SK-N-SH (cell line): ENCODE measurements at regions not wholly inside any gene's neighbourhood (a gene's known extent, or its start where the extent isn't known, plus 50 kb on each side); places are given as distances from the start of the nearest gene placed in this dataset.
"Not testable (repeated sequence)": the region's sequence is repeated elsewhere in the genome, so short reads cannot be mapped to it uniquely, and the experiment has no call there.

Experiments used
- CTCF ChIA-PET: fragments of 300-600, 350-600 bp; formaldehyde crosslinking; extraction: SDS; loops from one replicate; lab custom pipeline; 2021; lab: Yijun Ruan, JAX
- POLR2A ChIA-PET: fragments of 350-600 bp; sonication (Branson Sonifier 250); formaldehyde crosslinking; extraction: SDS; loops from one replicate; lab custom pipeline; 2020; ENCODE audit warnings: antibody characterized with exemption, inconsistent platforms; lab: Yijun Ruan, JAX
- DNase-seq: peaks from one replicate; pipeline ENCODE4 v3.0.0; 2012
- H2AFZ ChIP-seq: fragments of 200-600 bp; sonication (generic); 2 replicates; pipeline ENCODE4 v1.8.1; 2016; ENCODE audit warnings: antibody characterized with exemption, mild to moderate bottlenecking, low read depth
- H3F3A ChIP-seq: fragments of 200-600 bp; sonication (generic); replicated peaks from 2 replicates; pipeline ENCODE3; 2016; ENCODE audit warnings: antibody characterized with exemption, mild to moderate bottlenecking; ENCODE audit not compliant: insufficient read depth
- H3K27ac ChIP-seq, 2 experiments: fragments of 200-500 bp in 1 of 2; fragments of 200-600 bp in 1 of 2; sonication (Bioruptor generic) in 1 of 2; sonication (generic), shearing (Covaris generic) in 1 of 2; 2 replicates each; pipeline versions ENCODE4 v1.5.1 to v1.6.1; 2014 to 2016; ENCODE audit warnings: low read depth in 2 of 2, inconsistent platforms in 1 of 2, low read length in 1 of 2, mild to moderate bottlenecking in 1 of 2, mixed read lengths in 1 of 2
- H3K27me3 ChIP-seq: fragments of 200-600 bp; sonication (generic), shearing (Covaris generic); 2 replicates; pipeline ENCODE4 v1.6.1; 2016; ENCODE audit warnings: mixed run types; ENCODE audit not compliant: insufficient read depth
- H3K36me3 ChIP-seq, 2 experiments: fragments of 200-500 bp in 1 of 2; fragments of 200-600 bp in 1 of 2; sonication (Bioruptor generic) in 1 of 2; sonication (generic) in 1 of 2; replicated peaks in 1 of 2; 2 replicates each; pipeline versions ENCODE3 to v1.5.1; 2014 to 2016; ENCODE audit warnings: low read length in 1 of 2, mild to moderate bottlenecking in 1 of 2; ENCODE audit not compliant: insufficient read depth in 2 of 2, control insufficient read depth in 1 of 2
- H3K4me1 ChIP-seq, 2 experiments: fragments of 200-500 bp in 1 of 2; fragments of 200-600 bp in 1 of 2; sonication (Bioruptor generic) in 1 of 2; sonication (generic), shearing (Covaris generic) in 1 of 2; 2 replicates each; pipeline versions ENCODE4 v1.5.1 to v1.6.1; 2014 to 2016; ENCODE audit warnings: low read depth in 1 of 2, low read length in 1 of 2, mixed run types in 1 of 2; ENCODE audit not compliant: insufficient read depth in 2 of 2, control insufficient read depth in 1 of 2
- H3K4me2 ChIP-seq: fragments of 200-600 bp; sonication (generic), shearing (Covaris generic); 2 replicates; pipeline ENCODE4 v1.6.1; 2017; ENCODE audit warnings: mixed run types
- H3K4me3 ChIP-seq, 2 experiments: fragments of 200-500 bp in 1 of 2; fragments of 200-600 bp in 1 of 2; sonication (Bioruptor generic) in 1 of 2; sonication (generic), shearing (Covaris generic) in 1 of 2; 2 replicates each; pipeline versions ENCODE4 v1.5.1 to v1.8.1; 2014 to 2016; ENCODE audit warnings: low read depth in 2 of 2, inconsistent platforms in 1 of 2, low read length in 1 of 2, mild to moderate bottlenecking in 1 of 2, mixed read lengths in 1 of 2, moderate library complexity in 1 of 2
- H3K79me2 ChIP-seq: fragments of 200-600 bp; sonication (generic); 2 replicates; pipeline ENCODE4 v1.8.1; 2017; ENCODE audit warnings: mild to moderate bottlenecking; ENCODE audit not compliant: insufficient read depth
- H3K9ac ChIP-seq: fragments of 200-600 bp; sonication (generic); 2 replicates; pipeline ENCODE4 v1.6.1; 2017; ENCODE audit warnings: mixed run types
- H3K9me2 ChIP-seq: fragments of 200-600 bp; sonication (generic); 2 replicates; pipeline ENCODE4 v1.6.1; 2017; ENCODE audit warnings: mixed run types
- H3K9me3 ChIP-seq: fragments of 200-600 bp; sonication (generic); 2 replicates; pipeline ENCODE4 v1.6.1; 2017; ENCODE audit warnings: mixed run types, mild to moderate bottlenecking, moderate library complexity
- H4K20me1 ChIP-seq: fragments of 200-600 bp; sonication (generic); 2 replicates; pipeline ENCODE4 v1.6.1; 2017; ENCODE audit warnings: mild to moderate bottlenecking, mixed run types; ENCODE audit not compliant: insufficient read depth
- ELF1 ChIP-seq: IDR thresholded peaks from 2 replicates; pipeline ENCODE4 v1.4.0; 2012
- GATA2 ChIP-seq: sonication (generic); formaldehyde crosslinking; IDR thresholded peaks from 2 replicates; pipeline ENCODE4 v1.5.0; 2020; ENCODE audit warnings: mild to moderate bottlenecking, missing genetic modification reagents
- JUND ChIP-seq: IDR thresholded peaks from 2 replicates; pipeline ENCODE4 v1.4.0; 2012
- POLR2AphosphoS5 ChIP-seq: IDR thresholded peaks from 2 replicates; pipeline ENCODE4 v1.6.1; 2012; ENCODE audit warnings: low read depth, low read length
- RCOR1 ChIP-seq: fragments of 150-350 bp; IDR thresholded peaks from 2 replicates; pipeline ENCODE4 v1.6.1; 2017; ENCODE audit warnings: antibody characterized with exemption, low read length
- SIN3A ChIP-seq: IDR thresholded peaks from 2 replicates; pipeline ENCODE4 v1.6.1; 2012; ENCODE audit warnings: low read depth, mild to moderate bottlenecking, low read length, moderate library complexity, borderline replicate concordance
- SMC3 ChIP-seq: IDR thresholded peaks from 2 replicates; pipeline ENCODE4 v1.6.1; 2012; ENCODE audit warnings: low read depth, low read length, improper control_type of control experiment
- TEAD4 ChIP-seq: IDR thresholded peaks from 2 replicates; pipeline ENCODE4 v1.4.0; 2012; ENCODE audit warnings: mild to moderate bottlenecking, borderline replicate concordance; ENCODE audit not compliant: insufficient read depth
- WGBS: methylation state at CpG from one replicate; pipeline ENCODE4 v1.1.6; 2017; ENCODE audit warnings: low lambda C conversion rate; 5-methylcytosine and 5-hydroxymethylcytosine counted together
- TF ChIP-seq, protein P1 (sequence below): IDR thresholded peaks from 2 replicates; pipeline ENCODE4 v1.4.0; 2012; ENCODE audit warnings: low read depth
- TF ChIP-seq, protein P2 (sequence below): IDR thresholded peaks from 2 replicates; pipeline ENCODE4 v1.6.1; 2012; ENCODE audit warnings: mild to moderate bottlenecking, low read depth, low read length, moderate library complexity
- TF ChIP-seq, protein P3 (sequence below): fragments of 150-350 bp; IDR thresholded peaks from 2 replicates; pipeline ENCODE4 v1.6.1; 2017; ENCODE audit warnings: antibody characterized with exemption, low read length, low read depth, borderline replicate concordance

DNA sequence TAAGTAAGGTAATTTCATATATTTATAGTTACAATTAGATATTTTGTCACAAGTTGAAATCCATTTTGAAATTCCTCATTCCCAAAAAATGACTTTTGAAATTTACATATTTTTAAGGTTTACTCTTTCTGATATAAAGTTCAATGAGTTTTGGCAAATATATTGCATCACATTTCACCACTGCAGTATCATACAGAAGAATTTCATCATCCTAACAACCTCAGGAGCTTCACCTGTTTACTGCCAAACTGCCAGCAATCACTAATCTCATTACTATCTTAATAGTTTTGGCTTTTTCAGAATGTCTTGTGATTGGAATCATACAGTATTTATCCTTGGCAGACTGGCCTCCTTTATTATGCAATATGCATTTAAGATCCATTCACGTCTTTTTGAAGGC is 1578.9 kb downstream of the REEP3 start:
- H3F3A ChIP-seq: no peaks in the 10 kb centered on the region
- H3K4me2 ChIP-seq: no peak overlapping the region
- H4K20me1 ChIP-seq: no peaks in the 10 kb centered on the region
- H3K27me3 ChIP-seq: no peaks in the 10 kb centered on the region
- no peak overlapping the region for H3K9ac ChIP-seq
- WGBS: 20% methylated on average over 1 of the region's 1 CpG
- H3K79me2 ChIP-seq: no peaks in the 10 kb centered on the region
- no peak for TF ChIP-seq GATA2 (CRISPR knock-in tag)
- TF ChIP-seq, protein P1, sequence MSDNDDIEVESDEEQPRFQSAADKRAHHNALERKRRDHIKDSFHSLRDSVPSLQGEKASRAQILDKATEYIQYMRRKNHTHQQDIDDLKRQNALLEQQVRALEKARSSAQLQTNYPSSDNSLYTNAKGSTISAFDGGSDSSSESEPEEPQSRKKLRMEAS: no peak
- no peak for TF ChIP-seq JUND
- no peak for TF ChIP-seq POLR2AphosphoS5
- TF ChIP-seq TEAD4: no peak
- TF ChIP-seq, protein P2, sequence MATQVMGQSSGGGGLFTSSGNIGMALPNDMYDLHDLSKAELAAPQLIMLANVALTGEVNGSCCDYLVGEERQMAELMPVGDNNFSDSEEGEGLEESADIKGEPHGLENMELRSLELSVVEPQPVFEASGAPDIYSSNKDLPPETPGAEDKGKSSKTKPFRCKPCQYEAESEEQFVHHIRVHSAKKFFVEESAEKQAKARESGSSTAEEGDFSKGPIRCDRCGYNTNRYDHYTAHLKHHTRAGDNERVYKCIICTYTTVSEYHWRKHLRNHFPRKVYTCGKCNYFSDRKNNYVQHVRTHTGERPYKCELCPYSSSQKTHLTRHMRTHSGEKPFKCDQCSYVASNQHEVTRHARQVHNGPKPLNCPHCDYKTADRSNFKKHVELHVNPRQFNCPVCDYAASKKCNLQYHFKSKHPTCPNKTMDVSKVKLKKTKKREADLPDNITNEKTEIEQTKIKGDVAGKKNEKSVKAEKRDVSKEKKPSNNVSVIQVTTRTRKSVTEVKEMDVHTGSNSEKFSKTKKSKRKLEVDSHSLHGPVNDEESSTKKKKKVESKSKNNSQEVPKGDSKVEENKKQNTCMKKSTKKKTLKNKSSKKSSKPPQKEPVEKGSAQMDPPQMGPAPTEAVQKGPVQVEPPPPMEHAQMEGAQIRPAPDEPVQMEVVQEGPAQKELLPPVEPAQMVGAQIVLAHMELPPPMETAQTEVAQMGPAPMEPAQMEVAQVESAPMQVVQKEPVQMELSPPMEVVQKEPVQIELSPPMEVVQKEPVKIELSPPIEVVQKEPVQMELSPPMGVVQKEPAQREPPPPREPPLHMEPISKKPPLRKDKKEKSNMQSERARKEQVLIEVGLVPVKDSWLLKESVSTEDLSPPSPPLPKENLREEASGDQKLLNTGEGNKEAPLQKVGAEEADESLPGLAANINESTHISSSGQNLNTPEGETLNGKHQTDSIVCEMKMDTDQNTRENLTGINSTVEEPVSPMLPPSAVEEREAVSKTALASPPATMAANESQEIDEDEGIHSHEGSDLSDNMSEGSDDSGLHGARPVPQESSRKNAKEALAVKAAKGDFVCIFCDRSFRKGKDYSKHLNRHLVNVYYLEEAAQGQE: no peak
- TF ChIP-seq, protein P3, sequence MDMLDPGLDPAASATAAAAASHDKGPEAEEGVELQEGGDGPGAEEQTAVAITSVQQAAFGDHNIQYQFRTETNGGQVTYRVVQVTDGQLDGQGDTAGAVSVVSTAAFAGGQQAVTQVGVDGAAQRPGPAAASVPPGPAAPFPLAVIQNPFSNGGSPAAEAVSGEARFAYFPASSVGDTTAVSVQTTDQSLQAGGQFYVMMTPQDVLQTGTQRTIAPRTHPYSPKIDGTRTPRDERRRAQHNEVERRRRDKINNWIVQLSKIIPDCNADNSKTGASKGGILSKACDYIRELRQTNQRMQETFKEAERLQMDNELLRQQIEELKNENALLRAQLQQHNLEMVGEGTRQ: no peak
- no peak for TF ChIP-seq SMC3
- TF ChIP-seq SIN3A: no peak
- TF ChIP-seq RCOR1: no peak
- TF ChIP-seq ELF1: no peak
- ChIA-PET POLR2A (no interaction called here), CTCF (no interaction called here)
- no peak for DNase-seq
- H3K36me3 ChIP-seq: no peaks in the 10 kb centered on the region
- no peaks in the 10 kb centered on the region for H3K9me3 ChIP-seq
- no peak overlapping the region for H3K4me3 ChIP-seq
- no peak overlapping the region for H2AFZ ChIP-seq
- no peaks in the 10 kb centered on the region for H3K9me2 ChIP-seq
- H3K4me1 ChIP-seq: no peaks in the 10 kb centered on the region
- H3K27ac ChIP-seq: no peak overlapping the region

DNA sequence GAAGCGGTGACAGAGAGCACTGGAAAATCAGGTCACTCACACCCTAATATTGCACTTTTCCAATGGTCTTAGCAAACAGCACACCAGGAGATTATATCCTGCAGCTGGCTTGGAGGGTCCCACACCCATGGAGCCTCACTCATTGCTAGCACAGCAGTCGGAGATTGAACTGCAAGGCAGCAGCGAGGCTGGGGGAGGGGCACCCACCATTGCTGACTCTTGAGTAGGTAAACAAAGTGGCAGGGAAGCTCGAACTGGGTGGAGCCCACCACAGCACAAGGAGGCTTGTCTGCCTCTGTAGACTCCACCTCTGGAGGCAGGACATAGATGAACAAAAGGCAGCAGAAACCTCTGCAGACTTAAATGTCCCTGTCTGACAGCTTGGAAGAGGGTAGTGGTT is 1579.7 kb downstream of the REEP3 start:
- DNase-seq, H3K4me2 ChIP-seq, H3K9me3 ChIP-seq, CTCF ChIA-PET, H3K79me2 ChIP-seq, H3K4me3 ChIP-seq, H2AFZ ChIP-seq, H3K4me1 ChIP-seq, H3K9me2 ChIP-seq, H3K27me3 ChIP-seq, H3F3A ChIP-seq, H3K36me3 ChIP-seq, H4K20me1 ChIP-seq, POLR2A ChIA-PET, H3K27ac ChIP-seq, H3K9ac ChIP-seq: not testable (repeated sequence)
- 33% methylated on average over 3 of the region's 4 CpGs for WGBS
